T-cell (primary cell): ENCODE measurements at regions not wholly inside any gene's neighbourhood (a gene's known extent, or its start where the extent isn't known, plus 50 kb on each side); places are given as distances from the start of the nearest gene placed in this dataset.
"Not testable (repeated sequence)": the region's sequence is repeated elsewhere in the genome, so short reads cannot be mapped to it uniquely, and the experiment has no call there.

Experiments
- ATAC-seq, 4 experiments: fragments of 200-7000 bp in 3 of 4; fragments of 150-1000 bp in 1 of 4; cut with Tn5 transposase; replicated peaks in 1 of 4; 1 replicate in 3 of 4; 2 replicates in 1 of 4; pipeline ENCODE4 v1.10.0; 2021; ENCODE audit warnings: moderate library complexity in 3 of 4, mild to moderate bottlenecking in 2 of 4, moderate number of reproducible peaks in 1 of 4
- CTCF ChIA-PET, 2 donors: fragments of 300-600 bp; sonication (Branson Sonifier 250); formaldehyde crosslinking; loops; one replicate each; lab custom pipeline; 2022; ENCODE audit warnings: antibody characterized with exemption in 2 of 2; lab: Charles Lee
- POLR2A ChIA-PET, 2 donors: fragments of 300-600 bp; sonication (Branson Sonifier 250); formaldehyde crosslinking; loops; one replicate each; lab custom pipeline; 2022; ENCODE audit warnings: antibody characterized with exemption in 2 of 2; lab: Charles Lee
- DNase-seq, 35 experiments: peaks; one replicate each; pipeline versions ENCODE4 v3.0.0 to v3.0.0-alpha.2; 2013 to 2023
- H3K27ac ChIP-seq: one replicate; pipeline ENCODE4 v1.5.1; 2013; ENCODE audit warnings: low read length
- H3K27me3 ChIP-seq, 2 experiments: replicated peaks in 1 of 2; 1 replicate in 1 of 2; 2 replicates in 1 of 2; pipeline versions ENCODE4 v1.6.1 to v1.7.0; 2013; ENCODE audit warnings: low read length in 1 of 2, mixed read lengths in 1 of 2; ENCODE audit not compliant: control insufficient read depth in 2 of 2, insufficient read depth in 2 of 2; ENCODE audit errors: extremely low read depth in 1 of 2
- H3K36me3 ChIP-seq, 2 donors: 1 replicate in 1 of 2; 2 replicates in 1 of 2; pipeline versions ENCODE4 v1.6.1 to v1.7.0; 2013; ENCODE audit warnings: low read length in 1 of 2; ENCODE audit not compliant: control insufficient read depth in 2 of 2, insufficient read depth in 1 of 2; ENCODE audit errors: extremely low read depth in 1 of 2
- H3K4me1 ChIP-seq, 2 experiments: 1 replicate in 1 of 2; 2 replicates in 1 of 2; pipeline versions ENCODE4 v1.6.1 to v1.7.0; 2013; ENCODE audit warnings: low read length in 2 of 2, mixed read lengths in 1 of 2; ENCODE audit not compliant: insufficient read depth in 2 of 2, control insufficient read depth in 1 of 2; ENCODE audit errors: extremely low read depth in 1 of 2
- H3K4me3 ChIP-seq, 2 donors: 1 replicate in 1 of 2; 2 replicates in 1 of 2; pipeline versions ENCODE4 v1.5.1 to v1.7.0; 2013; ENCODE audit warnings: mild to moderate bottlenecking in 2 of 2, low read length in 1 of 2, moderate library complexity in 1 of 2; ENCODE audit not compliant: control insufficient read depth in 1 of 2; ENCODE audit errors: extremely low read depth in 1 of 2
- H3K9me3 ChIP-seq: 2 replicates; pipeline ENCODE4 v1.7.0; 2013
- H3K27ac Mint-ChIP-seq, 2 donors: one replicate each; pipeline ENCODE4 v1.8.0; 2020 to 2021; ENCODE audit warnings: mild to moderate bottlenecking in 2 of 2, mixed read lengths in 2 of 2
- H3K27me3 Mint-ChIP-seq, 2 donors: one replicate each; pipeline ENCODE4 v1.8.0; 2021 to 2022; ENCODE audit warnings: mixed read lengths in 2 of 2
- H3K36me3 Mint-ChIP-seq: one replicate; pipeline ENCODE4 v1.8.0; 2021; ENCODE audit warnings: mixed read lengths
- H3K4me1 Mint-ChIP-seq, 3 donors: one replicate each; pipeline ENCODE4 v1.8.0; 2020 to 2022; ENCODE audit warnings: mixed read lengths in 3 of 3, mild to moderate bottlenecking in 1 of 3
- H3K4me3 Mint-ChIP-seq, 3 donors: one replicate each; pipeline ENCODE4 v1.8.0; 2020 to 2022; ENCODE audit warnings: mild to moderate bottlenecking in 3 of 3, mixed read lengths in 3 of 3, moderate library complexity in 3 of 3
- H3K9me3 Mint-ChIP-seq, 3 donors: one replicate each; pipeline ENCODE4 v1.8.0; 2020 to 2022; ENCODE audit warnings: mixed read lengths in 3 of 3
- WGBS: methylation state at CpG from one replicate; pipeline ENCODE4 v1.1.5; 2013; ENCODE audit warnings: missing lambda C conversion rate; ENCODE audit not compliant: insufficient coverage; 5-methylcytosine and 5-hydroxymethylcytosine counted together

- no peak overlapping the region for H3K27ac Mint-ChIP-seq
Measured at GRCh38 chr1:143584508-143584907, 387.3 kb downstream of the FAM72C start.

DNA sequence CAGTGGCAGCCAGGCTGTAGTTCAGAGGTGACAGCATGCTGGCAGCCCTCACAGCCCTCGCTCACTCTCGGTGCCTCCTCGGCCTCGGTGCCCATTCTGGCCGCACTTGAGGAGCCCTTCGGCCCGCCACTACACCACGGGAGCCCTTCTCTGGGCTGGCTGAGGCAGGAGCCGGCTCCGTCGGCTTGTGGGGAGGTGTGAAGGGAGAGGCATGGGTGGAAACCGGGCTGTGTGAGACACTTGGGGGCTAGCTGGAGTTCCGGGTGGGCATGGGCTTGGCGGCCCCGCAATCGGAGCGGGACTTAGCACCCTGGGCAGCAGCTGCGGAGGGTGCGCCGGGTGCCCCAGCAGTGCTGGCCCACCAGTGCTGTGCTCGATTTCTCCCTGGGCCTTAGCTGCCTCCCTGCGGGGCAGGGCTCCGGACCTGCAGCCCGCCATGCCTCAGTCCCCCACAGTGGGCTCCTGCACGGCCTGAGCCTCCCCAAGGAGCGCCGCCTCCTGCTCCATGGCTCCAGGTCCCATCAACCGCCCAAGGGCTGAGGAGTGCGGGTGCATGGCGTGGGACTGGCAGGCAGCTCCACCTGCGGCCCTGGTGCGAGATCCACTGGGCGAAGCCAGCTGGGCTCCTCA is 396.8 kb downstream of the FAM72C start:
- Mint-ChIP-seq H3K27ac (no peak overlapping the region), H3K36me3 (no peaks in the 10 kb centered on the region)
- 89% methylated on average over 31 of the region's 33 CpGs for WGBS

More at GRCh38 chr1:143584508-143584907, 387.3 kb downstream of the FAM72C start:
- ATAC-seq (no peak), DNase-seq (no peak)
- no peaks in the 10 kb centered on the region for H3K9me3 ChIP-seq
- ChIA-PET CTCF (no interaction called here), POLR2A (no interaction called here)
- H3K4me3 ChIP-seq = no peak overlapping the region
- H3K27me3 ChIP-seq = peaks cover 0 to 12% of the 10 kb centered on the region in 2 experiments
- Mint-ChIP-seq H3K9me3 (peaks cover 0 to 11% (median 0%) of the 10 kb centered on the region in 3 donors), H3K27me3 (peaks cover 0 to 15% of the 10 kb centered on the region in 2 donors), H3K4me1 (no peaks in the 10 kb centered on the region), H3K36me3 (no peaks in the 10 kb centered on the region), H3K4me3 (no peak overlapping the region)
- 83% methylated on average over 4 of the region's 4 CpGs for WGBS
- no peaks in the 10 kb centered on the region for H3K36me3 ChIP-seq
- H3K27ac ChIP-seq = no peak overlapping the region
- no peaks in the 10 kb centered on the region for H3K4me1 ChIP-seq

DNA sequence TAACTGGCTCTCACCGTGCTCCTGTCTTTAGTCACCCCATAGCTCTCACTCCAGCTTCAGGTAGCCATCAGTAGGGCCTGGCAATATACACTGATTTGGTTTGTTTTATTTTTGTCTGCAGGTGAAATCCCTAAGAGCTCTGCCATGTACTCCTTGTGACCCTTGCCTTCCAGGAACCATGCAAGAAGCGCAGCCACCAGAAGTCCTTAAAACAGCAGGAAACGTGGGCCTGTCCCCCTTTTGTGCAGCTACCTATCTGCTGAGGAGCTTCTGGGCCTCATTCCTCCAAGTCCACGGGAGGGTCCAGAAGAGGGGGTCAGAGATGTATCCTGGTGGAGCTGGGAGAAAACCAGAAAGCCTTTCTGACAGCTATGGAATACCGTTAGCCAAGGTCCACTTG is 399.1 kb downstream of the FAM72C start:
- DNase-seq, CTCF ChIA-PET, H3K4me1 ChIP-seq, H3K36me3 Mint-ChIP-seq, H3K4me1 Mint-ChIP-seq, H3K27ac ChIP-seq, H3K27me3 ChIP-seq, H3K9me3 Mint-ChIP-seq, H3K4me3 Mint-ChIP-seq, POLR2A ChIA-PET, H3K9me3 ChIP-seq, H3K27ac Mint-ChIP-seq, H3K4me3 ChIP-seq, ATAC-seq, H3K36me3 ChIP-seq: not testable (repeated sequence)
- peaks cover 0 to 15% of the 10 kb centered on the region in 2 donors for H3K27me3 Mint-ChIP-seq
- 51% methylated on average over 2 of the region's 5 CpGs for WGBS

More for the DNA sequence above, 396.8 kb downstream of the FAM72C start:
- H3K9me3 ChIP-seq = no peaks in the 10 kb centered on the region
- Mint-ChIP-seq H3K4me3 (no peak overlapping the region), H3K4me1 (no peaks in the 10 kb centered on the region), H3K27me3 (peaks cover 0 to 10% of the 10 kb centered on the region in 2 donors), H3K9me3 (peaks cover 0 to 11% (median 5%) of the 10 kb centered on the region in 3 donors)
- H3K27me3 ChIP-seq = peaks cover 0 to 4% of the 10 kb centered on the region in 2 experiments
- CTCF ChIA-PET = no interaction called here
- no peak for ATAC-seq
- no peaks in the 10 kb centered on the region for H3K36me3 ChIP-seq
- no peak for DNase-seq
- POLR2A ChIA-PET = no interaction called here
- H3K27ac ChIP-seq = no peak overlapping the region
- H3K4me1 ChIP-seq = no peaks in the 10 kb centered on the region
- H3K4me3 ChIP-seq = no peak overlapping the region

GRCh38 chr1:143563761-143564160 is 408.0 kb downstream of the FAM72C start:
- H3K36me3 ChIP-seq, H3K4me1 Mint-ChIP-seq, H3K27me3 ChIP-seq, H3K27ac Mint-ChIP-seq, H3K9me3 ChIP-seq, ATAC-seq, H3K9me3 Mint-ChIP-seq, H3K36me3 Mint-ChIP-seq, DNase-seq, CTCF ChIA-PET, H3K4me1 ChIP-seq, POLR2A ChIA-PET, H3K27ac ChIP-seq, H3K27me3 Mint-ChIP-seq, H3K4me3 ChIP-seq, H3K4me3 Mint-ChIP-seq: not testable (repeated sequence)
- 75% methylated on average over 7 of the region's 20 CpGs for WGBS

DNA sequence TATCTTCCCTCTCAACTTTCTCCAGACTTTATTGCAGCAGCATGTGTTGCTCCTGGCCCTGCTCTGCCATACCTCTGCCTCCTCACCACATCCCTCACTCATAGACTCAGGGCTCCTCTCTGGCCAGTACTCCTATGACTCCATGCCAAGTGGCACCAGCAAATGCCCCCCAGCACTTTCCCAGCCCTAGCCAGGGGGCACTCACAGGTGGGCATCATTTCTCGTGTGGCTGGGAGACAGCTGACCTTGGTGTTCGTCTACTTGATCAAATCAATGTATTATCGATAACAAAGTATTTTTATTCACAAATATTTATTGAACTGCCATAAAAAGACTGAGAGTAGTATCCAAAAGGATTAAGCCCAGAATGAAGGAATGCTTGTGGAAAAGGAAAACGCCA is 418.2 kb downstream of the FAM72C start:
- ChIA-PET CTCF (no interaction called here), POLR2A (no interaction called here)
- no CpG with 5 or more reads among the region's 4 CpGs for WGBS
- Histone ChIP-seq H3K36me3 (no peaks in the 10 kb centered on the region), H3K9me3 (no peaks in the 10 kb centered on the region), H3K4me3 (no peak overlapping the region), H3K4me1 (no peaks in the 10 kb centered on the region), H3K27me3 (peaks cover 0 to 4% of the 10 kb centered on the region in 2 experiments), H3K27ac (no peak overlapping the region)
- peaks cover 0 to 11% (median 2%) of the 10 kb centered on the region in 3 donors for H3K9me3 Mint-ChIP-seq
- DNase-seq (no peak), ATAC-seq (no peak)
- H3K36me3 Mint-ChIP-seq = no peaks in the 10 kb centered on the region
- no peak overlapping the region for H3K27ac Mint-ChIP-seq
- no peak overlapping the region for H3K4me3 Mint-ChIP-seq
- peaks cover 0 to 10% of the 10 kb centered on the region in 2 donors for H3K27me3 Mint-ChIP-seq
- H3K4me1 Mint-ChIP-seq = no peaks in the 10 kb centered on the region

DNA sequence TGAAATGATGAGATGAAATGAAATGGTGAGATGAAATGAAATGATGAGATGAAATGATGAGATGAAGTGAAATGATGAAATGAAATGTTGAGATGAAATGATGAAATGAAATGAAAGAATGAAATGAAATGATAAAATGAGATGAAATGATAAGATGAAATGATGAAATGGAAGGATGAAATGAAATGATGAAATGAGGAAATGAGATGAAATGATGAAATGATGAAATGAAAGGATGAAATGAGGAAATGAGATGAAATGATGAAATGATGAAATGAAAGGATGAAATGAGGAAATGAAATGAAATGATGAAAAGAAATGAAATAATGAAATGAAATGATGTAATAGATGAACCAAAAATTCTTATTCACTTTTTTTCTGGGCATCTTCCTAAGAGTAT is 467.1 kb downstream of the FAM72C start:
- H3K9me3 ChIP-seq, H3K27me3 ChIP-seq, ATAC-seq, POLR2A ChIA-PET, H3K36me3 ChIP-seq, H3K4me3 Mint-ChIP-seq, DNase-seq, H3K4me1 Mint-ChIP-seq, CTCF ChIA-PET, H3K4me3 ChIP-seq, H3K27ac Mint-ChIP-seq, H3K36me3 Mint-ChIP-seq, H3K4me1 ChIP-seq, H3K27ac ChIP-seq: not testable (repeated sequence)
- peaks cover 17 to 21% (median 19%) of the 10 kb centered on the region in 3 donors for H3K9me3 Mint-ChIP-seq
- H3K27me3 Mint-ChIP-seq = peaks cover 13 to 20% of the 10 kb centered on the region in 2 donors

- H3K4me1 ChIP-seq, H3K9me3 ChIP-seq, H3K4me3 Mint-ChIP-seq, DNase-seq, H3K27ac ChIP-seq, H3K36me3 Mint-ChIP-seq, H3K4me1 Mint-ChIP-seq, H3K36me3 ChIP-seq, H3K27ac Mint-ChIP-seq, POLR2A ChIA-PET, ATAC-seq, H3K4me3 ChIP-seq, H3K27me3 ChIP-seq, CTCF ChIA-PET: not testable (repeated sequence)
- no CpG with 5 or more reads among the region's 2 CpGs for WGBS
- Mint-ChIP-seq H3K27me3 (peaks cover 13 to 20% of the 10 kb centered on the region in 2 donors), H3K9me3 (peaks cover 17 to 21% (median 19%) of the 10 kb centered on the region in 3 donors)
Measured at GRCh38 chr1:143504080-143504479, 467.7 kb downstream of the FAM72C start.
